ENCODE measurements at regions not wholly inside any gene's neighbourhood (a gene's known extent, or its start where the extent isn't known, plus 50 kb on each side); places are given as distances from the start of the nearest gene placed in this dataset.

DNA sequence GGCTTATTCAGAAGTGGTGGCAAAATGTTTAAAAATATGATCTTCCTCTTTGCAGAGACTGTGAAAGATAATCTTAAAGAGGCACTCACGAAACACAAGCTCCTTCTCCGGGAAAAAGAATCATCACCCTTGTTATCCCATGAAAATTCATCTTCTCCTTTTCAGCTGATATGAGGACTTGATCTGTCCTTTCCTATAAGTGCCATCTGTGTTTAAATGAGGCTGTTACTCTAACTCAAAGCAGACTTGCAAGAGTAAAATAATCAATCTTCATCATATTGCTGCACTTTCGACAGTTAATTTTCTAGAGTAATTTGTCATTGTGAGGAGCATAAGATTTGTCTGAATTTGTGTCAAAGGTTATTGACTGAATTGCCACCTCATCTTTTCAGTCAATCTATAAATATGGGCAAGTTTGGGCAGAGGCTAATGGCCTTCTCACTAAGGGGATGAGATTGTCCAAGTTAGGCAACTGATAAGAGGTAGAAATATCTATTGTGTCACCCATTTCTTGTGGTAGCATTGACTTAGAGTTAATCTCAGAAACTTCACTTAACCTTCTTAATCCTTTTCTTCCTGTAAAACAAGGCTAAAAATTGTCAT is 452.9 kb downstream of the GRXCR1 start:
- no peak for DNase-seq (ENCODE audit: low read depth)

DNA sequence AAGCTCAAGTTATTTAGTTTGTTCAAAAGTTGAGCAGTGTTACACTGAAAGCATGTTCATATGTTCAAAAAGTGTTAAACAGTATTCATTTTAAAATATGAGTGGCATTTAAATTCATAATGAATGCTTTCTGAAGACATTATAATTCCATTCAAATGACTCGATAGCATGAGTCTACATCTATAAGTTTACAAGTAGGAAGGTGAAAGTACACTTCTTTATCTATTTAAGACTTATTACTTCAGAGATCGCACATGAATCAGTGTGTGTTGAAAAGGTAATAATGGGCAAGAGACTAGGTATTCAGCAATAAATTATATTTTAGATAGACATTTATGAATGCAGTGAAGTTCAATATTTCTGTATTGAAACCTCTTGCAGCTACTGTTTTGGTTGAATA is 456.1 kb downstream of the GRXCR1 start:
- no peak for DNase-seq (ENCODE audit: low read depth)

DNA sequence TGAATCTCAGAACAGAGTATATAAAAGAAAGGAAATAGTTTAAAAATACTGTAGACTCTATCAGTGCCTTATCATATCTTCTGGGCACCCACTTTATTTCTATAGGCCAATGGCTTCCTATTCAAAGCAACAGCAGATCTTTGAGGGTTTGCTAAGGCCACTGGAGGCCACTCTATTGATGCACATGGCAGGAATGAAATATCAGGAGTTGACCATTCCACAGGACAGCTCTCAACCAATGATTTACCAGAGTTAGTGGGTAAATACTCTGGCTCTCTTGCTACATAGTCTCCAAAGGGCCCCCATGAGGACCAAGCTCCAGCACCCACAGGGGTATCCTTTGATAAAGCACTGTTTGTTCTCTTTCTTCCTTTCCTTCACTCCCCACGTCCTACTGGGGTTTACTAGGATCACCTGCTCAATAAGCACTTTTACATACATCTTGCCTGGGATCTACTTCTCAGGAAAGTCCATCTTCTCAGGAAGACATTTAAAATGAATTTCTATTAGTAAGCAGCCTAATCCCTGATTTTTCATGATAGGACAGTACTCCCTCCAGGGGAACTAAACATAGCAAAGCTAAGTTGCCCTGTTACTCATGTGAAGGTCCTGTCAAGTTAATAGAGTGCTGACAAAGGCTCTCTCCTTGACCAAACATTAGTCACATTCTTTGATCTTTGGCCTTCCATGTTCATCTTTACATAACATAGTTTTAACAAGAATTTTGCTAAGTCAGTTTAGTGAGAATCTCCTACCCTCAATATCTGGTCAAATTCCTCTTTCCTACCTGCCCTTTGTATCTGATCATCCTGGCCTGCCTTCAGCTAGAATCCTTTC is 459.7 kb downstream of the GRXCR1 start:
- DNase-seq (ENCODE audit: low read depth): no peak

DNA sequence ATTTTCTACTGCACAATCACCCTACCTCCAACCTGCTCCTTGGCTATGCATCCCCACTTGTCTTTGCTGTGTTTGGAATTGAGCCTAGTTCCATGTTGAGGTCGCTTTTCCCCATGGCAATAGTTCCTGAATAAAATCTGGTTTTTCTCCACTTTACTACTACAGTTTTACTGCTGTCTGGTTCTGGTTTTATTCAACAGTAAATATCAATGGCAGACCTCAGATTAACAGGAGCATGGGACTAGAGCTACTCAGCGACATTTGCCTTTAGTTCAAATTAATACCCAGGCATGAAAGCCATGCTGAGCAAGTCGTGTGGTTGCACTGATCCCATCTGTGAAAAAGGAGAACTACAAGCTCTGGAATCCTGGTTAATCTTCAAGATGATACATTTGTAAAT is 460.3 kb downstream of the GRXCR1 start:
- DNase-seq (ENCODE audit: low read depth): no peak

GRCh38 chr4:43353552-43353951 is 461.0 kb downstream of the GRXCR1 start:
- DNase-seq (ENCODE audit: low read depth): no peak

GRCh38 chr4:43356786-43357185 is 464.3 kb downstream of the GRXCR1 start:
- DNase-seq (ENCODE audit: low read depth): no peak

GRCh38 chr4:43357252-43357974 is 464.9 kb downstream of the GRXCR1 start:
- DNase-seq (ENCODE audit: low read depth): no peak

DNA sequence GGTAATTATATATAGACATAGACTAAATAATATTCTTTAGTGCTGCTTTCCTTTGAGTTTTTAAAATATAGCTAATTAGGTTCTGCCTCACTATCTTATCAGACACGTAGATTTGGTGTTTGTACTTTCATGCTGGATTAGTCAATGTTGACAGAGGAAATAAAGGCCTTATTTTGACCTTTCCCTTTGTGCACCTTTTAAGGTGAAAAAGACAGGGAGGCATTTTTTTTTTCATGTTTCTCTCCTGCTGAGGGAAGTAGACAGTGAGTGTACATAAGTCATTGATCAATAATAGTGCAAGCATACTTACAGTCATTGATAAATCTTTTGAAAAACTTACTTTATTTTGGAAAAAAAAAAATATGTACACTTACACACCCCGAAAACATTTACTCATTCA is 467.8 kb downstream of the GRXCR1 start:
- DNase-seq (ENCODE audit: low read depth): no peak

DNA sequence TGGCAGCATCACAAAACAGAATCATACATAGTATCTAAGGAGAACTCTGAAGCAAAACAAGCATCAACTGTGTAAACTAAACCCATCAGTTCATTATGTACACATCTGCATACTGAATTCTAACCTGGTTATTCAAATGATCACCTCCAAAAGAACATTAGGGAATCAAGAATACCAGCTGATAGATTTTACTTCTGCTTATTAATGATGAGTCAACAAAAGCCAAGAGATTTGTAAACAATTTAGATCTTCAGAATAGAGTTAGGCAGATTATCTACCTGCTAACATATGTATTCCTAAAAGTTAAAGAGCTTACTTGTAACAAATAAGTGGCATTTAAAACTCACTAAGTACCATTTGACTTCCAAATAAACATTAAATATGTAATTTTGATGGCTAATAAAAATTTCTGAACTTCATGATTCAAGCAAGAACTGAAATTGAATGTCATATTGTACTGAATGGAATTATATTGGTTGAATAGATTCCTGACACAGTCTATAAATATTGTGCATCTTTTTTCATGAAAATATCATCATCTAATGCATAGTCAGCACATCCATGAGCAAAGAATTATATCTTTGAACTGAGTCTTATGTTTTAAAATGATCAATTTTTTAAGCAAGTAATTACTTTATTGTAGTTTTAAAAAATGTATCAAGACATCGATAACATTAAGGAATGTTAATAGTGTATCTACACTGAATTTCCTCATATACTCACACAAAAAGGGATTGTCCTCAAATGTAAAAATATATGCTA is 470.5 kb downstream of the GRXCR1 start:
- no peak for DNase-seq (ENCODE audit: low read depth)

DNA sequence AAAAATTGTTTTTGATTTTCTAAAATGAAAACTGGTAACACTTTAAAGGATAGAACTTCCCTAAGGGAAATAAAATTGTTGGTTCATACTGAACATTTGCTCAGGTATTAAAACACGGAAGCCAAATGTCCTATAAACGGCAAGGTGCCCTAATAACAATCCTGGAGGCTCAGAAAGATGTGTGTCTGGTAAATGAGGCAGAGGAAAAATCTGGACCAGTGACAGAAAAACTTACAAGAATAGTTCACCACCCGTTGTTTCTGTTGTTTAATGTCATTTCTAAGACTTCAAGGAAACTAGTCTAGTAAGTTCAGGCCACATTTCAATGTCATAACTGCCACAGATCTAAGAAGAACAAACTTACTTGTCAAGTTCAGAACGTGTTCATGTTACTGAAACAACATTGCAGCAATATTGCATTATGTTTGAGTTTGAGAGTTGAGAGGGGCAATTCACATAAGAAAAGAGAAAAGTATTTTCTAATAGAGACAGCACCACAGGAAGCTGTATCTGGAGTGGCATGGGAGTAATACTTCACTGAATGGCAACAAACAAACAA is 476.6 kb downstream of the GRXCR1 start:
- no peak for DNase-seq (ENCODE audit: low read depth)

- DNase-seq (ENCODE audit: low read depth): no peak
These were observed 480.7 kb downstream of the GRXCR1 start for GRCh38 chr4:43373201-43373600.

DNA sequence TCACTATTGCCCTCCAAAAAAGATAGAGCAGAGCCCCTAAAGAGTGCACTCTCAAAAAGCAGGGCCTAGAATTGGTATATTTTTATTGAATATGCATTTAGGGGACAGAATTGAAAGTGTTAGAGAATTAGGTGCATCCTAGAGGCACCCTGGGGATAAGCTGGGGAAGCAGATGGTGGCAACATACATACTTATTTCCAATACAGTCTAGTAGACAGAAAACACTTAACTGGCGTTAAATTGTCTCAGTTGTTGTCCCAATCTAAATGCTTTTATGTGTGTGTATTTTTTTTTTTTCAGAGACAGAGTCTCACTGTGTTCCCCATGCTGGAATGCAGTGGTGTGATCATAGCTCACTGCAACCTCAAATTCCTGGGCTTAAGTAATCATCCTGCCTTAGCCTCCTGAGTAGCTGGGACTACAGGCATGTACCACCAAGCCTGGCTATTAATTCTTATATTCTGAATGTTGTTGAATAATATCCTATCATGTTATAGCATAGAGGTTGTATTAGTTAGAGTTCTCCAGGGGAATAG is 481.8 kb downstream of the GRXCR1 start:
- DNase-seq (ENCODE audit: low read depth): no peak

GRCh38 chr4:43379016-43379415 is 486.5 kb downstream of the GRXCR1 start:
- DNase-seq (ENCODE audit: low read depth): no peak

DNA sequence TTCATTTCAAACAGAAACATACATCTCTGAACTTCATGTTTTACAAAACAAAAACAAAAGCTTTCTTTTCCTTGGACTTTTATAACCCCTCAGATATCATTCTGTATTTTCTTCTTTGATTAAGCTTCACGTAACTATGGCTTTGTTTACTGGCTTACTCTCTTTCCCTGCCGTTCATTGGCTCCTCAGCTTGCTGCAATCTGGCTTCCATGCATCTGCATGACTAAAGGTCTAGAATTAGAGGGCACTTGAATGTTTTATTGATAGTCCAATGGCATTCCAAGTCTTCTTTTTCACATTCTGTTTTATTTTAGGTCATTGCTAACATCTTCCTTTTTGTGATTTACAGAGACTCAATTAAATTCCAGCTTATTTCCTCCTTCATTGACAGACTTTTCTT is 487.6 kb downstream of the GRXCR1 start:
- no peak for DNase-seq (ENCODE audit: low read depth)

GRCh38 chr4:43391069-43391468 is 498.6 kb downstream of the GRXCR1 start:
- no peak for DNase-seq (ENCODE audit: low read depth)

- DNase-seq (ENCODE audit: low read depth): no peak
These were observed 502.5 kb downstream of the GRXCR1 start for GRCh38 chr4:43394976-43395375.

GRCh38 chr4:43399726-43400125 is 507.2 kb downstream of the GRXCR1 start:
- no peak for DNase-seq (ENCODE audit: low read depth)

GRCh38 chr4:43402393-43402792 is 509.9 kb downstream of the GRXCR1 start:
- no peak for DNase-seq (ENCODE audit: low read depth)

GRCh38 chr4:43410636-43411035 is 518.1 kb downstream of the GRXCR1 start:
- no peak for DNase-seq (ENCODE audit: low read depth)

- DNase-seq (ENCODE audit: low read depth): no peak
These were observed 518.7 kb downstream of the GRXCR1 start for GRCh38 chr4:43411226-43411625.

GRCh38 chr4:43423276-43423675 is 530.8 kb downstream of the GRXCR1 start:
- no peak for DNase-seq (ENCODE audit: low read depth)

GRCh38 chr4:43425206-43425605 is 532.7 kb downstream of the GRXCR1 start:
- DNase-seq (ENCODE audit: low read depth): no peak

All from activated T-cell treated with anti-CD3 and anti-CD28 coated beads for 24 hours (primary cell).